Liver (tissue), 3 donors: ENCODE measurements at regions not wholly inside any gene's neighbourhood (a gene's known extent, or its start where the extent isn't known, plus 50 kb on each side); places are given as distances from the start of the nearest gene placed in this dataset.

ENCODE experiments used
- EGR1 ChIP-seq, 2 donors: IDR thresholded peaks; 2 replicates each; pipeline ENCODE4 v1.6.1; 2016 to 2018; ENCODE audit warnings: antibody characterized with exemption in 2 of 2, low read depth in 2 of 2
- GABPA ChIP-seq, 2 donors: IDR thresholded peaks in 1 of 2; conservative IDR thresholded peaks in 1 of 2; 2 replicates each; pipeline ENCODE4 v1.6.1; 2016; ENCODE audit warnings: antibody characterized with exemption in 2 of 2, mild to moderate bottlenecking in 1 of 2, moderate library complexity in 1 of 2
- HNF4A ChIP-seq, 2 donors: conservative IDR thresholded peaks; 2 replicates each; pipeline ENCODE4 v1.6.1; 2016; ENCODE audit warnings: antibody characterized with exemption in 2 of 2, mild to moderate bottlenecking in 2 of 2
- JUND ChIP-seq, 2 donors: IDR thresholded peaks; 2 replicates each; pipeline ENCODE4 v1.6.1; 2016; ENCODE audit warnings: antibody characterized with exemption in 2 of 2
- NR2F2 ChIP-seq: IDR thresholded peaks from 2 replicates; pipeline ENCODE4 v1.6.1; 2016; ENCODE audit warnings: antibody characterized with exemption
- RAD21 ChIP-seq, 2 donors: IDR thresholded peaks; 2 replicates each; pipeline ENCODE4 v1.6.1; 2016; ENCODE audit warnings: antibody characterized with exemption in 2 of 2, mild to moderate bottlenecking in 2 of 2
- TAF1 ChIP-seq: conservative IDR thresholded peaks from 2 replicates; pipeline ENCODE4 v1.6.1; 2016; ENCODE audit warnings: antibody characterized with exemption, mild to moderate bottlenecking
- TF ChIP-seq, protein P1 (sequence below): fragments of 150-350 bp; IDR thresholded peaks from 2 replicates; pipeline ENCODE4 v1.5.1; 2017; ENCODE audit warnings: improper control_type of control experiment, low read depth, low read length; ENCODE audit not compliant: missing input control
- TF ChIP-seq, protein P2 (sequence below): IDR thresholded peaks from 2 replicates; pipeline ENCODE4 v1.6.1; 2016; ENCODE audit warnings: antibody characterized with exemption, mild to moderate bottlenecking
- TF ChIP-seq, protein P3 (sequence below): IDR thresholded peaks from 2 replicates; pipeline ENCODE4 v1.6.1; 2016; ENCODE audit warnings: antibody characterized with exemption
- TF ChIP-seq, protein P4 (sequence below): IDR thresholded peaks from 2 replicates; pipeline ENCODE4 v1.6.1; 2016; ENCODE audit warnings: antibody characterized with exemption
- TF ChIP-seq, protein P5 (sequence below): IDR thresholded peaks from 2 replicates; pipeline ENCODE4 v1.6.1; 2016; ENCODE audit warnings: antibody characterized with exemption
- donor health status: healthy.
- donor health status: healthy.

- TF ChIP-seq, protein P1, sequence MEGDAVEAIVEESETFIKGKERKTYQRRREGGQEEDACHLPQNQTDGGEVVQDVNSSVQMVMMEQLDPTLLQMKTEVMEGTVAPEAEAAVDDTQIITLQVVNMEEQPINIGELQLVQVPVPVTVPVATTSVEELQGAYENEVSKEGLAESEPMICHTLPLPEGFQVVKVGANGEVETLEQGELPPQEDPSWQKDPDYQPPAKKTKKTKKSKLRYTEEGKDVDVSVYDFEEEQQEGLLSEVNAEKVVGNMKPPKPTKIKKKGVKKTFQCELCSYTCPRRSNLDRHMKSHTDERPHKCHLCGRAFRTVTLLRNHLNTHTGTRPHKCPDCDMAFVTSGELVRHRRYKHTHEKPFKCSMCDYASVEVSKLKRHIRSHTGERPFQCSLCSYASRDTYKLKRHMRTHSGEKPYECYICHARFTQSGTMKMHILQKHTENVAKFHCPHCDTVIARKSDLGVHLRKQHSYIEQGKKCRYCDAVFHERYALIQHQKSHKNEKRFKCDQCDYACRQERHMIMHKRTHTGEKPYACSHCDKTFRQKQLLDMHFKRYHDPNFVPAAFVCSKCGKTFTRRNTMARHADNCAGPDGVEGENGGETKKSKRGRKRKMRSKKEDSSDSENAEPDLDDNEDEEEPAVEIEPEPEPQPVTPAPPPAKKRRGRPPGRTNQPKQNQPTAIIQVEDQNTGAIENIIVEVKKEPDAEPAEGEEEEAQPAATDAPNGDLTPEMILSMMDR, result no peak
- no peak for TF ChIP-seq HNF4A (conservative IDR thresholded peaks at IDR 0.05)
- no peak for TF ChIP-seq RAD21 (IDR thresholded peaks at IDR 0.05)
- TF ChIP-seq NR2F2, result no peak
- TF ChIP-seq EGR1 (IDR thresholded peaks at IDR 0.05; ENCODE audit: low read depth in 2 of 2), result no peak
- TF ChIP-seq, protein P2, sequence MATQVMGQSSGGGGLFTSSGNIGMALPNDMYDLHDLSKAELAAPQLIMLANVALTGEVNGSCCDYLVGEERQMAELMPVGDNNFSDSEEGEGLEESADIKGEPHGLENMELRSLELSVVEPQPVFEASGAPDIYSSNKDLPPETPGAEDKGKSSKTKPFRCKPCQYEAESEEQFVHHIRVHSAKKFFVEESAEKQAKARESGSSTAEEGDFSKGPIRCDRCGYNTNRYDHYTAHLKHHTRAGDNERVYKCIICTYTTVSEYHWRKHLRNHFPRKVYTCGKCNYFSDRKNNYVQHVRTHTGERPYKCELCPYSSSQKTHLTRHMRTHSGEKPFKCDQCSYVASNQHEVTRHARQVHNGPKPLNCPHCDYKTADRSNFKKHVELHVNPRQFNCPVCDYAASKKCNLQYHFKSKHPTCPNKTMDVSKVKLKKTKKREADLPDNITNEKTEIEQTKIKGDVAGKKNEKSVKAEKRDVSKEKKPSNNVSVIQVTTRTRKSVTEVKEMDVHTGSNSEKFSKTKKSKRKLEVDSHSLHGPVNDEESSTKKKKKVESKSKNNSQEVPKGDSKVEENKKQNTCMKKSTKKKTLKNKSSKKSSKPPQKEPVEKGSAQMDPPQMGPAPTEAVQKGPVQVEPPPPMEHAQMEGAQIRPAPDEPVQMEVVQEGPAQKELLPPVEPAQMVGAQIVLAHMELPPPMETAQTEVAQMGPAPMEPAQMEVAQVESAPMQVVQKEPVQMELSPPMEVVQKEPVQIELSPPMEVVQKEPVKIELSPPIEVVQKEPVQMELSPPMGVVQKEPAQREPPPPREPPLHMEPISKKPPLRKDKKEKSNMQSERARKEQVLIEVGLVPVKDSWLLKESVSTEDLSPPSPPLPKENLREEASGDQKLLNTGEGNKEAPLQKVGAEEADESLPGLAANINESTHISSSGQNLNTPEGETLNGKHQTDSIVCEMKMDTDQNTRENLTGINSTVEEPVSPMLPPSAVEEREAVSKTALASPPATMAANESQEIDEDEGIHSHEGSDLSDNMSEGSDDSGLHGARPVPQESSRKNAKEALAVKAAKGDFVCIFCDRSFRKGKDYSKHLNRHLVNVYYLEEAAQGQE, result no peak
- TF ChIP-seq, protein P3, sequence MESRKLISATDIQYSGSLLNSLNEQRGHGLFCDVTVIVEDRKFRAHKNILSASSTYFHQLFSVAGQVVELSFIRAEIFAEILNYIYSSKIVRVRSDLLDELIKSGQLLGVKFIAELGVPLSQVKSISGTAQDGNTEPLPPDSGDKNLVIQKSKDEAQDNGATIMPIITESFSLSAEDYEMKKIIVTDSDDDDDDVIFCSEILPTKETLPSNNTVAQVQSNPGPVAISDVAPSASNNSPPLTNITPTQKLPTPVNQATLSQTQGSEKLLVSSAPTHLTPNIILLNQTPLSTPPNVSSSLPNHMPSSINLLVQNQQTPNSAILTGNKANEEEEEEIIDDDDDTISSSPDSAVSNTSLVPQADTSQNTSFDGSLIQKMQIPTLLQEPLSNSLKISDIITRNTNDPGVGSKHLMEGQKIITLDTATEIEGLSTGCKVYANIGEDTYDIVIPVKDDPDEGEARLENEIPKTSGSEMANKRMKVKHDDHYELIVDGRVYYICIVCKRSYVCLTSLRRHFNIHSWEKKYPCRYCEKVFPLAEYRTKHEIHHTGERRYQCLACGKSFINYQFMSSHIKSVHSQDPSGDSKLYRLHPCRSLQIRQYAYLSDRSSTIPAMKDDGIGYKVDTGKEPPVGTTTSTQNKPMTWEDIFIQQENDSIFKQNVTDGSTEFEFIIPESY, result no peak
- no peak for TF ChIP-seq TAF1
- TF ChIP-seq, protein P4, sequence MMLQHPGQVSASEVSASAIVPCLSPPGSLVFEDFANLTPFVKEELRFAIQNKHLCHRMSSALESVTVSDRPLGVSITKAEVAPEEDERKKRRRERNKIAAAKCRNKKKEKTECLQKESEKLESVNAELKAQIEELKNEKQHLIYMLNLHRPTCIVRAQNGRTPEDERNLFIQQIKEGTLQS, result no peak
- TF ChIP-seq GABPA (IDR thresholded peaks at IDR 0.05 in 1 of 2, conservative IDR thresholded peaks at IDR 0.05 in 1 of 2), result no peak
- no peak for TF ChIP-seq JUND (IDR thresholded peaks at IDR 0.05)
- TF ChIP-seq, protein P5, sequence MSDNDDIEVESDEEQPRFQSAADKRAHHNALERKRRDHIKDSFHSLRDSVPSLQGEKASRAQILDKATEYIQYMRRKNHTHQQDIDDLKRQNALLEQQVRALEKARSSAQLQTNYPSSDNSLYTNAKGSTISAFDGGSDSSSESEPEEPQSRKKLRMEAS, result no peak
These were observed 278.3 kb downstream of the TSN start for GRCh38 chr2:122033778-122034177.
